A549 (cell line): ENCODE measurements at regions not wholly inside any gene's neighbourhood (a gene's known extent, or its start where the extent isn't known, plus 50 kb on each side); places are given as distances from the start of the nearest gene placed in this dataset.

Experiments
- CBX8 ChIP-seq: fragments of 200-600 bp; sonication (generic); IDR thresholded peaks from 2 replicates; pipeline ENCODE4 v1.6.1; 2016
- CHD2 ChIP-seq: fragments of 150-350 bp; IDR thresholded peaks from 2 replicates; pipeline ENCODE4 v1.6.1; 2014; ENCODE audit warnings: low read length; ENCODE audit not compliant: partially characterized antibody
- CHD4 ChIP-seq: fragments of 200-600 bp; sonication (generic); IDR thresholded peaks from 2 replicates; pipeline ENCODE4 v1.6.1; 2016; ENCODE audit warnings: antibody characterized with exemption, mild to moderate bottlenecking, borderline replicate concordance
- HOXA7 ChIP-seq: fragments of 250-450 bp; sonication (Bioruptor Pico); IDR thresholded peaks from 2 replicates; pipeline ENCODE4 v1.5.0; 2020; ENCODE audit warnings: mild to moderate bottlenecking, moderate library complexity
- JUNB ChIP-seq: fragments of >200 bp; sonication (Bioruptor Twin); formaldehyde crosslinking; IDR thresholded peaks from 2 replicates; pipeline ENCODE4 v1.6.1; 2016
- KDM1A ChIP-seq: fragments of 200-600 bp; sonication (generic); IDR thresholded peaks from 2 replicates; pipeline ENCODE4 v1.6.1; 2016; ENCODE audit warnings: low read depth, mild to moderate bottlenecking
- MYC ChIP-seq: IDR thresholded peaks from 2 replicates; pipeline ENCODE4 v1.6.1; 2012; ENCODE audit warnings: mild to moderate bottlenecking, inconsistent platforms, low read length, improper control_type of control experiment, borderline replicate concordance
- POLR2A ChIP-seq: IDR thresholded peaks from 2 replicates; pipeline ENCODE4 v1.6.1; 2012; ENCODE audit warnings: mild to moderate bottlenecking, low read length
- RCOR1 ChIP-seq: fragments of 150-350 bp; IDR thresholded peaks from 2 replicates; pipeline ENCODE4 v1.6.1; 2014; ENCODE audit warnings: antibody characterized with exemption, low read length, low read depth
- TF ChIP-seq, protein P1 (sequence below): fragments of >200 bp; sonication (Bioruptor Twin); formaldehyde crosslinking; IDR thresholded peaks from 3 replicates; pipeline ENCODE4 v1.5.1; 2016
- TF ChIP-seq, protein P2 (sequence below): IDR thresholded peaks from 2 replicates; pipeline ENCODE4 v1.6.1; 2012

DNA sequence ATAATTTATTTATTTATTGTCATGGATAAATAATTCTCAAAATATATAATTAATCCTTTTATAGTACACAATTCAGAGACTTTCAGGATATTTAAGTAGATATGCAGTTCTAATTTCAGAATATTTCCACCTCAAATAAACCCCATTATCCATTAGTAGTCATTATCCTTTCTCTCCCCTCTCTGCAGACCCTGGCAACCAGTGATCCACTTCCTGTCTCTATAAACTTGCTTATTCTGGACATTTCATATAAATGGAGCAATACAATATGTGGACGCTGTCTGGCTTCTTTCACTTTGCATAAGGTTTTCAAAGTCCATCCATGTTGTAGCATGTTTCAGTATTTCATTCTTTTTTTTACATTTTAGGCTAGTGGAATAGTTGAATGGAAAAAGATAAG lies 230.2 kb downstream of the FZD1 start:
- TF ChIP-seq, protein P1, sequence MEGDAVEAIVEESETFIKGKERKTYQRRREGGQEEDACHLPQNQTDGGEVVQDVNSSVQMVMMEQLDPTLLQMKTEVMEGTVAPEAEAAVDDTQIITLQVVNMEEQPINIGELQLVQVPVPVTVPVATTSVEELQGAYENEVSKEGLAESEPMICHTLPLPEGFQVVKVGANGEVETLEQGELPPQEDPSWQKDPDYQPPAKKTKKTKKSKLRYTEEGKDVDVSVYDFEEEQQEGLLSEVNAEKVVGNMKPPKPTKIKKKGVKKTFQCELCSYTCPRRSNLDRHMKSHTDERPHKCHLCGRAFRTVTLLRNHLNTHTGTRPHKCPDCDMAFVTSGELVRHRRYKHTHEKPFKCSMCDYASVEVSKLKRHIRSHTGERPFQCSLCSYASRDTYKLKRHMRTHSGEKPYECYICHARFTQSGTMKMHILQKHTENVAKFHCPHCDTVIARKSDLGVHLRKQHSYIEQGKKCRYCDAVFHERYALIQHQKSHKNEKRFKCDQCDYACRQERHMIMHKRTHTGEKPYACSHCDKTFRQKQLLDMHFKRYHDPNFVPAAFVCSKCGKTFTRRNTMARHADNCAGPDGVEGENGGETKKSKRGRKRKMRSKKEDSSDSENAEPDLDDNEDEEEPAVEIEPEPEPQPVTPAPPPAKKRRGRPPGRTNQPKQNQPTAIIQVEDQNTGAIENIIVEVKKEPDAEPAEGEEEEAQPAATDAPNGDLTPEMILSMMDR, result no peak
- TF ChIP-seq, protein P2, sequence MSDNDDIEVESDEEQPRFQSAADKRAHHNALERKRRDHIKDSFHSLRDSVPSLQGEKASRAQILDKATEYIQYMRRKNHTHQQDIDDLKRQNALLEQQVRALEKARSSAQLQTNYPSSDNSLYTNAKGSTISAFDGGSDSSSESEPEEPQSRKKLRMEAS, result no peak
- TF ChIP-seq MYC, result no peak
- no peak for TF ChIP-seq CBX8
- no peak for TF ChIP-seq POLR2A
- no peak for TF ChIP-seq KDM1A
- TF ChIP-seq CHD2, result no peak
- no peak for TF ChIP-seq HOXA7 (CRISPR knock-in tag)
- no peak for TF ChIP-seq RCOR1
- no peak for TF ChIP-seq JUNB
- no peak for TF ChIP-seq CHD4
